ENCODE measurements at regions not wholly inside any gene's neighbourhood (a gene's known extent, or its start where the extent isn't known, plus 50 kb on each side); places are given as distances from the start of the nearest gene placed in this dataset.

DNA sequence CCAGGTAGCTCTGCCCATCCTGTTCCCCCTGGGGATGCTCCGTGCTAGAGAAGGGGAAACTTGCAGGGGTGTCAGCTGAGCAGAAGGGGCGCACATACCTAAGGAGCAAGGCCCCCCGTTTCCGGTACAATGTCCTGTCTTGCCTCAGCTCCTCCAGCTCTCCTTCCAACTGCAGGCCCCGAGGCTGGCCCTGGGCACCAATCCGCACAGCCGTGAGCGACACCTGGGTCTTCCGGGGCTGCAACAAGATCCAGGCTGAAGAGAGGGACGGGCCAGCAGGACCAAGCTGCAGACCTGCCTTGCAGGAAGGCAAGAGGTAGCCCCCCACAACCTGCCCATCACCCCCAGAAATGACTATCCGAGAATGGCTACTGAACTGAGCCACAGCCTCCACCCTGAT, 102.6 kb downstream of the RMI2 start:
- TF ChIP-seq POLR2A (IDR thresholded peaks at IDR 0.05; ENCODE audit: low read length) (no peak), GATA1 (IDR thresholded peaks at IDR 0.05; ENCODE audit: low read depth, low read length) (no peak)
